ENCODE measurements at regions not wholly inside any gene's neighbourhood (a gene's known extent, or its start where the extent isn't known, plus 50 kb on each side); places are given as distances from the start of the nearest gene placed in this dataset.

- 68% methylated on average over 4 of the region's 4 CpGs for WGBS (ENCODE audit: low lambda C conversion rate, missing lambda C conversion rate)
- Histone ChIP-seq H3K4me3 (no peak overlapping the region), H3K36me3 (replicated peaks; ENCODE audit: insufficient read depth, low read depth) (no peaks in the 10 kb centered on the region), H3K9me2 (replicated peaks; ENCODE audit: insufficient read depth) (no peaks in the 10 kb centered on the region), H3K4me1 (ENCODE audit: insufficient read depth) (no peaks in the 10 kb centered on the region), H4K20me1 (ENCODE audit: insufficient read depth, poor library complexity, severe bottlenecking) (no peaks in the 10 kb centered on the region), H3K4me2 (no peak overlapping the region), H3K27ac (no peak overlapping the region), H3K9me3 (ENCODE audit: low read depth) (no peaks in the 10 kb centered on the region), H3K27me3 (no peaks in the 10 kb centered on the region), H3K79me2 (no peaks in the 10 kb centered on the region), H2AFZ (no peak overlapping the region)
- TF ChIP-seq EZH2phosphoT487 (IDR thresholded peaks at IDR 0.05; ENCODE audit: low read depth, severe bottlenecking, unreplicated experiment) = no peak
- no peak for DNase-seq (ENCODE audit: low spot score)
Observed at GRCh38 chr5:86030753-86031152, 587.0 kb upstream of the COX7C start.

- Histone ChIP-seq H4K20me1 (ENCODE audit: insufficient read depth, poor library complexity, severe bottlenecking) (no peaks in the 10 kb centered on the region), H3K79me2 (no peaks in the 10 kb centered on the region), H3K27me3 (no peaks in the 10 kb centered on the region), H3K4me3 (no peak overlapping the region), H3K4me2 (no peak overlapping the region), H2AFZ (no peak overlapping the region), H3K9me2 (replicated peaks; ENCODE audit: insufficient read depth) (no peaks in the 10 kb centered on the region), H3K9me3 (ENCODE audit: low read depth) (no peaks in the 10 kb centered on the region), H3K4me1 (ENCODE audit: insufficient read depth) (no peaks in the 10 kb centered on the region), H3K36me3 (replicated peaks; ENCODE audit: insufficient read depth, low read depth) (no peaks in the 10 kb centered on the region), H3K27ac (no peak overlapping the region)
- 81% methylated on average over 3 of the region's 3 CpGs for WGBS (ENCODE audit: low lambda C conversion rate, missing lambda C conversion rate)
- DNase-seq (ENCODE audit: low spot score) = no peak
- TF ChIP-seq EZH2 (IDR thresholded peaks at IDR 0.05; ENCODE audit: borderline replicate concordance) = no peak
- TF ChIP-seq EZH2phosphoT487 (IDR thresholded peaks at IDR 0.05; ENCODE audit: low read depth, severe bottlenecking, unreplicated experiment) = no peak
Observed at GRCh38 chr5:86038566-86038965, 579.2 kb upstream of the COX7C start.

- no peak for TF ChIP-seq EZH2phosphoT487 (IDR thresholded peaks at IDR 0.05; ENCODE audit: low read depth, severe bottlenecking, unreplicated experiment)
- TF ChIP-seq EZH2 (IDR thresholded peaks at IDR 0.05; ENCODE audit: borderline replicate concordance) = no peak
- no peak for TF ChIP-seq CTCF (IDR thresholded peaks at IDR 0.05; ENCODE audit: poor library complexity)
- Histone ChIP-seq H3K27ac (no peak overlapping the region), H3K4me2 (no peak overlapping the region), H4K20me1 (ENCODE audit: insufficient read depth, poor library complexity, severe bottlenecking) (no peaks in the 10 kb centered on the region), H3K4me3 (no peak overlapping the region), H3K9me3 (ENCODE audit: low read depth) (no peaks in the 10 kb centered on the region), H3K27me3 (no peaks in the 10 kb centered on the region), H3K4me1 (ENCODE audit: insufficient read depth) (no peaks in the 10 kb centered on the region), H3K9me2 (replicated peaks; ENCODE audit: insufficient read depth) (no peaks in the 10 kb centered on the region), H3K79me2 (no peaks in the 10 kb centered on the region), H2AFZ (no peak overlapping the region), H3K36me3 (replicated peaks; ENCODE audit: insufficient read depth, low read depth) (no peaks in the 10 kb centered on the region)
- WGBS (ENCODE audit: low lambda C conversion rate, missing lambda C conversion rate) = 53% methylated on average over 7 of the region's 7 CpGs
- no peak for DNase-seq (ENCODE audit: low spot score)
Observed at GRCh38 chr5:86039351-86039750, 578.4 kb upstream of the COX7C start.

- no peaks in the 10 kb centered on the region for H3K36me3 ChIP-seq (replicated peaks; ENCODE audit: insufficient read depth, low read depth)
- no peaks in the 10 kb centered on the region for H3K9me2 ChIP-seq (replicated peaks; ENCODE audit: insufficient read depth)
- no peak for DNase-seq (ENCODE audit: low spot score)
- no peaks in the 10 kb centered on the region for H3K4me1 ChIP-seq (ENCODE audit: insufficient read depth)
- no peak overlapping the region for H3K27ac ChIP-seq
- TF ChIP-seq EZH2 (IDR thresholded peaks at IDR 0.05; ENCODE audit: borderline replicate concordance) = no peak
- no peak for TF ChIP-seq EZH2phosphoT487 (IDR thresholded peaks at IDR 0.05; ENCODE audit: low read depth, severe bottlenecking, unreplicated experiment)
- no peak for TF ChIP-seq CTCF (IDR thresholded peaks at IDR 0.05; ENCODE audit: poor library complexity)
- 72% methylated on average over 1 of the region's 1 CpG for WGBS (ENCODE audit: low lambda C conversion rate, missing lambda C conversion rate)
- H4K20me1 ChIP-seq (ENCODE audit: insufficient read depth, poor library complexity, severe bottlenecking) = no peaks in the 10 kb centered on the region
- no peak overlapping the region for H2AFZ ChIP-seq
- H3K4me2 ChIP-seq = no peak overlapping the region
- H3K9me3 ChIP-seq (ENCODE audit: low read depth) = no peaks in the 10 kb centered on the region
- H3K4me3 ChIP-seq = no peak overlapping the region
- H3K27me3 ChIP-seq = no peaks in the 10 kb centered on the region
- H3K79me2 ChIP-seq = no peaks in the 10 kb centered on the region
Observed at GRCh38 chr5:86070719-86071118, 547.0 kb upstream of the COX7C start.
